ENCODE measurements at regions not wholly inside any gene's neighbourhood (a gene's known extent, or its start where the extent isn't known, plus 50 kb on each side); places are given as distances from the start of the nearest gene placed in this dataset.
"Not testable (repeated sequence)": the region's sequence is repeated elsewhere in the genome, so short reads cannot be mapped to it uniquely, and the experiment has no call there.

- DNase-seq = no peak
Observed at GRCh38 chr9:86997156-86997555, 49.9 kb upstream of the GAS1 start.

- no peak for DNase-seq
Observed at GRCh38 chr9:86997951-86998350, 50.6 kb upstream of the GAS1 start.

GRCh38 chr9:87002517-87002916, 55.2 kb upstream of the GAS1 start:
- DNase-seq = no peak

GRCh38 chr9:87004016-87004415, 56.7 kb upstream of the GAS1 start:
- no peak for DNase-seq

DNA sequence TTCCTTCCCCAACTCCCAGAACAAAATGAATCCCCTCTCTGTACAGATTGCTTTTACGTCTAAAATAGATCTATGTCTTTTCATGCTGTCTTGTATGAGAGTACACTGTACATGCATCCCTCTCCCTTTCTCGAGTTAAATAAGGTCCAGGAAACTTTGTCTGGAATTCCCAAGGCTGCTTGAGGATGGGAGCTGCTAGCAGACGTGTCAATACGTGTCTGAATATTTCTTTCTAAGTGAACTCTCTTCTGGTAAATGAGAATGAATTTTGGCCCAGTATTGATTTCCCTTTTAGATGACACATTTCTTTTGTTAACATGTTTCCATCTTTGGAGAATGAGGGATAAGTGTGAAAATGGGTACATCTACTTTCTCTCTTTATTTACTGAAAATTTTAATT, 59.6 kb upstream of the GAS1 start:
- DNase-seq = no peak

GRCh38 chr9:87007711-87008366, 60.5 kb upstream of the GAS1 start:
- no peak for DNase-seq

DNA sequence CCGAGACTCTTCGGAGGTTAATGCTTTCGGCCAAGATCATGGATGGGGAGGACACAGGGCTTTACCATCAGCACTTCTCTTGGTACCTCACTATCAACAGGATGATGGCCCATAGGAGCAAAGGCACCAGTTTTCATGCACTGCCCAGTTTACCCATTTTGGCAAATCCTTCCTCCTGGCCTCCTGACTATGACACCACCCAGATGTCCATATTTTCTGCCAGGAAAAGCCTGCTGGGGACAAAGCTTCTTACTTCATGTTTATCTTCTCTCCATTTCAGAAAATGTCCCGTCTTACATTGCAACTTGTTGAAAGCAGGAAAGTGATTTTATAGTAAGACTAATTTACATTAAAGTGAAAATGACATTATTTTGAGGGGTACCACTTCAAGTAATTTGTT, 61.4 kb upstream of the GAS1 start:
- DNase-seq = no peak

GRCh38 chr9:87010626-87011025, 63.3 kb upstream of the GAS1 start:
- DNase-seq = no peak

DNA sequence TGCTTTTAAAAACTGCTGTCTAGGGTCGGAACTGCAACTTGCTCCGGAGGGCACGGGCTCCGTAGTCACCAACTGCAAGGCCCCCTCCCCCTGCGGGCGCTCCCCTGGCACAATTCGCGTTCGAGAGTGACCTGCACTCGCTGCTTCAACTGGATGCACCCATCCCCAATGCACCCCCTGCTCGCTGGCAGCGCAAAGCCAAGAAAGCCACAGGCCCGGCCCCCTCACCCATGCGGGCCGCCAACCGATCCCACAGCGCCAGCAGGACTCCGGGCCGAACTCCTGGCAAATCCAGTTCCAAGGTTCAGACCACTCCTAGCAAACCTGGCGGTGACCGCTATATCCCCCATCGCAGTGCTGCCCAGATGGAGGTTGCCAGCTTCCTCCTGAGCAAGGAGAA, 64.2 kb upstream of the GAS1 start:
- no peak for DNase-seq

GRCh38 chr9:87013490-87013889, 66.2 kb upstream of the GAS1 start:
- no peak for DNase-seq

DNA sequence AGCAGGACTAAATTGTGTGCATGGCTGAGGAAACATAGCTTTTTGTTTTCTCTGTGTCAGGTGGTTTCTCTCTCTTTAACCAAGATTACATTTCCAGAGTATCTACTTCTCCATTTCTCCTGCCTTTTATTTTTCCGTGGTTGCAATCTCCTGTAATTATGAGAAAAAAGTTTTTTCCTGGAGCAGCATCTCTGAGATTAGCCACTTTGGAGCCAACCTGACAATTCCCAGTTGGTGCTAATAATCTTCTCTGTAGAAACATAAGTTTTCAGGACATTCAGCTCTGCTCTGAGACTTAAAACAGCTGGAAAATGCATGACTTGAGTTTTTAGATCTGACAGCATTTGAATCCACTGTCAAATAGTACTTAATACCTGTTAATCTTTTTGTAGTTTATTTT, 67.1 kb upstream of the GAS1 start:
- no peak for DNase-seq

- DNase-seq = no peak
Observed at GRCh38 chr9:87016681-87017080, 69.4 kb upstream of the GAS1 start.

- no peak for DNase-seq
Observed at GRCh38 chr9:87020169-87020950, 73.1 kb upstream of the GAS1 start.

DNA sequence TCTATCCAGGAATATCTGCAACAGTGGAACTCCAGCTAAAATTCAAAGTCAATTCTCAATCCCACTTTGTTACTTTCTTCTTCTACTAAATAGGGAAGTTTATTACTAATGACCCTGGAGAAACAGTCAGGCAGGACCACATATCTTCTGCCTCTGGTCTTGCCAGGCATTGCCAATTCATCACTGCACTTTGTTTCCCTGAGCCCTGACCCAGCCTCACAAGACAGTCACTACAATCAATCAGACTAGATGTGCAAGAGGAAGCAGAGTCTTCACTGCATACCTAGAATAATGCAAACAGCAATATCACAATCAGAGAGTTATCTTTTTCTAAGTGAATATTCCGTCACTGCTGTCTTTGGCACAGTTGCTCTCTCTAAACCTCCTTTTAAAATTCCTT, 74.9 kb upstream of the GAS1 start:
- DNase-seq = no peak

- no peak for DNase-seq
Observed at GRCh38 chr9:87026204-87026603, 78.9 kb upstream of the GAS1 start.

- not testable (repeated sequence) for DNase-seq
Observed at GRCh38 chr9:87028836-87029235, 81.5 kb upstream of the GAS1 start.

DNA sequence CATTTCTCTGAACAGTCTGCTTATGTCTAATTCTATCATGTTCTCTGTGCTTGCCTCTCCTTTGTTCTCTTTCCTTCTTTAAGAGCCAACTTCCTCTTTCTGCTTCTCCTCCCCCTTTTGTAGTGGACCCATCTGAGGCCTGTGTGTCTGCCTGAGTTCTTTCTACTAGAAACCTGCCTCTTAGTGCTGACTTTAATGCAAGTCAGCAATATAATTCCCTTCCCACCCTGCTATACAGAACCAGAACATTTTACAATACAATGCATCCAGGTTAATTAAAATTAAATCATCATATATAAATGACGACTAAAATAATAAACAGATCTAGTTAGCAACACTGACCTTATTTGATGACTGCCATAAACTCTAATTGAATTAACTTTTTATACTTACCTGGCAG, 82.6 kb upstream of the GAS1 start:
- no peak for DNase-seq

DNA sequence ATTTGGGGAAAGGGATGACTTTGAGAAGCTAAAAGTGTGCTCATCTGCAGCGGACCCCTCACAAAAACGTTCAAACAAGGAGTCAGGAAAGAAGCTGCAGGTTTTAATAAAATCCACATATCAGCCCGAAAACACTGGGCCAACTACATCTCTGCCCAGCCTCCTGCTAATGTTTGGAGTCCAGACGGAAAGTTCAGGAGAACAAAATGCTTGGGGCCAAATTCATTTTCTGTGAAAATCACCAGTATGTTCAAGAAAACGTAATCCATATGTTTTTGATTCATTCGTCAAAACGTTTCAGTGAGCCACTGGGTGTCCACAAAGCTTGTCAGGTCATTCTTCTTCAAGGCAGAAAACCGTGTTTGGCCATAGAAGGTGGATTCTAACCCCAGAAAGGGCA, 87.5 kb upstream of the GAS1 start:
- no peak for DNase-seq

DNA sequence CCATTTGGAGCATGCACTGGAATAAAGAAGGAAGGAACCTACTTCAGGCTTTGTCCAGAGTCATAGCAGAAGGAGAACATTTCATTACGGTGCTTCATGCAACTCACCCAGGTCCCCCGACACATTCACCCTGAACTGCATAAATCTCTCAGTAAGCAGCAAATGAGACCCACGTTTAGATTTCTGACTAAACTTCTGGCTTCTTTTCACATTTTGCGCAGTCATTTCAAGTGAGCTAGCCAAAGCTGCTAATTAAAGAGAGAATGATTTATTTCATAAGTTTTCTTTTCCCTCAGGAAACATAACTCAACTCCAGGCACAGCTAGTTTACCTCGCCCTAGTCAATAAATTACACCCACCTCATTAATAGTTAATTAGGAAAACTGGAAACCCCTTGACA, 88.6 kb upstream of the GAS1 start:
- no peak for DNase-seq

DNA sequence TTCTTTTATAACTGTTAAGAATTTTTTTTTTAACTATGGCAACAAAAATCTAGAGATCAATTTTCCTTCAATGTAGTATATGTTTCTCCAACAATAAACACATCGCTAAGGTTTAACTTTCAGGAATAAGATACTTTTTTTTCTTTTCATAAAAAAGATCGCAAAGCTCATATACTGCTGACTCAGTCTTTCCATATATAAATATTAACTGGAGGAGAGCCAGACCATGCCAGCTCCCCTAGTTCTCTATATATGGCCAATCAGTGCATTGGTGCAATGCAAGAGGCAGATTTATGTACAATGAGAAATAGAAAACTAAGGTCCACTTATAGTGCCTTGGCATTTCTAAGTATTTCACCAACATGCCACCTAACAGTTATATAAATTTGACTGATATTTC, 89.2 kb upstream of the GAS1 start:
- DNase-seq = no peak

- DNase-seq = no peak
Observed at GRCh38 chr9:87039809-87040392, 92.6 kb upstream of the GAS1 start.

DNA sequence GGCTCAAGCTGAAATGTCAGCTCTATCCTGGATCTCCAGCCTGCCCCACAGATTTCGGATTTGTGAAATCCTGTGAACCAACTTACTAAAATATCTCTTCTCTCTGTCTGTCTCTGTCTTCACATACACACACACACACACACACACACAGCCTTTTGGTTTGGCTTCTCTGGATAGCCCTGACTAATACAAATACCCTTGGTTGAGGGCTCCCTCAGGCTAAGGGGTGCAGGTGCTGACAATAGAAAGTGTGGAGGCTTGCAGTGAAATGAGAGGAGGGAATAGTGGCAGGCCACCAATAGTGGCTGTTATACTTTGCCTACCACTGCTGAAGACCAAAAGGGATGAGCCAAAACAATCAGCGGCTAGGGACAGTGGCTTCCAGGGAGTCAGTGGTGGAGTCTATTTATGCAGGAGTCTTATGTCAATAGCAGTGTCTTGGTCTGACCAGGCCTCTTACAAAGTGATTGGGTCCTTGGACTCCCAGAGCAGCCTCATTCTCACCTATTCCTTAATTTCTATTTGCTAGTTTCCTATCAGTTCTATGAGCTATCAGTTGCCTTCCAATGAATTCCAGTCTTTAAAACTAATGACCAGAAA, 93.2 kb upstream of the GAS1 start:
- DNase-seq = no peak

DNA sequence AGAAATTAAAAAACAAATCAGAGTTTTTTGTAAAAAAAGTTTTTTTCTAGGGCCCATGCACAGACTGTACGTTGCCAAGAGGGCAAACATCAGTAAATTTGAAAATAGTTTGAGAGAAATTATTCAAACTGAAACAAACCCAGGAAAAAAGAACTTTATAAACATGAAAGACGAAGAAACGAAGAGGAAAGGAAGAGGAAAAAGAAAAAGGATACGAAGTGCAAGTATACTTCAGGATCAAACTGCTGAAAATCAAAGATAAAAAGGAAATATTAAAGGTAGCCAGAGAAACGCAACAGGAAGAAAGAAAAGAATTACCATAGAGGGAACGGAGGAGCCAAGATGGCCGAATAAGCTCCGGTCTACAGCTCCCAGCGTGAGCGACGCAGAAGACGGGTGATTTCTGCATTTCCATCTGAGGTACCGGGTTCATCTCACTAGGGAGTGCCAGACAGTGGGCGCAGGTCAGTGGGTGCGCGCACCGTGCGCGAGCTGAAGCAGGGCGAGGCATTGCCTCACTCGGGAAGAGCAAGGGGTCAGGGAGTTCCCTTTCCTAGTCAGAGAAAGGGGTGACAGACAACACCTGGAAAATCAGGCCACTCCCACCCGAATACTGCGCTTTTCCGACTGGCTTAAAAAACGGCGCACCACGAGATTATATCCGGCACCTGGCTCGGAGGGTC, 94.4 kb upstream of the GAS1 start:
- DNase-seq = not testable (repeated sequence)

Data from NCI-H774 (cell line).